B cell (primary cell): ENCODE measurements at regions not wholly inside any gene's neighbourhood (a gene's known extent, or its start where the extent isn't known, plus 50 kb on each side); places are given as distances from the start of the nearest gene placed in this dataset.

Source experiments
- CTCF ChIP-seq: fragments of 200-600 bp; IDR thresholded peaks from one replicate; pipeline ENCODE4 v1.8.0; 2022; ENCODE audit warnings: antibody characterized with exemption, mild to moderate bottlenecking
- EZH2 ChIP-seq: IDR thresholded peaks from 2 replicates; pipeline ENCODE4 v1.6.1; 2012; ENCODE audit warnings: borderline replicate concordance, low read depth, mild to moderate bottlenecking, moderate library complexity, low read length; ENCODE audit not compliant: insufficient read depth, poor library complexity, severe bottlenecking

GRCh38 chr6:5898102-5898501 is 108.6 kb downstream of the NRN1 start:
- no peak for TF ChIP-seq CTCF
- no peak for TF ChIP-seq EZH2
